ENCODE measurements at regions not wholly inside any gene's neighbourhood (a gene's known extent, or its start where the extent isn't known, plus 50 kb on each side); places are given as distances from the start of the nearest gene placed in this dataset.

DNA sequence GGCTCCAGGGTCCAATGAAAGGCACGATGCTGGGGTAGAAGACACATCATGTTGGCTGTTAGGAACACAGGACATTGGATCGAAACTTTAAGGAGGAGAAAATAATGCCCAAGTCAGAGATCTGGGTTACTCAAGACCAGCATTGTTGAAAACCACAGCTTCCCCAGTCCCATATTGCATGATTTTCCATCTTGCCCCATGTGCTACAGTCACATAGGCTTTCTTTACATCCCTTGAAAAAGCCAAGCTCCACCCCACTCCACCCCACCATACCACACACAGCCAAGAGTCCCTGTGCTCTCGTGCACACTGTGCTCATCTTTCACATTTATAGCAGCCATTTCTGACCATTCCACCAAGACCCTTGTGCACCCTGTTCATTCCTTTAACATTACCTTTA, 636.2 kb downstream of the DIAPH3 start:
- peak; percentile 10 for DNase-seq

DNA sequence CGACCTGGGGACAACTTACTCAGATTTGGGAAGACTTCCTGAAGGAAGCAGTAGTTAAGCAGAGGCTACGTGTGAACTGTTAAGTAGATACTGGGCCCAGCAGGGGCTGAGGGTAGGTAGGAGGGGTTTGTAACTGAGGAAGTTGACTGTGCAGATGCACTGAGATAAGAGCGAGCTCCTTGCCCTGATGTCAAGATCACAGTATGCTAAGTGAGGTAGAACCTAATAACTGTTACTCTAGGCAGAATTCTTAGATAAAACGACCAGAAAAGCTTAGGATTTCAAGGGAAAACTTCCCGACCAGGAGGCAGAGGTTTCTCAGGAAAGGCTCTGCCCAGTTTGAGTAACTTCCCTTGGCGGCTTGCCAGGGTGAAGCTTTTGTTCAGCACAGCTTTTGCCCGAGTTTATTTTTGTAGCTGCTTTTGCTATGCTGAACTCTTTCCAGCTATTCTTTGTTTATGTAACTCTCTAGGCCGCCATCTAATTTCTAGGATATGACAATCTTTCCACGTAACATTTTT, 632.1 kb downstream of the DIAPH3 start:
- peak; percentile 90 for DNase-seq

DNA sequence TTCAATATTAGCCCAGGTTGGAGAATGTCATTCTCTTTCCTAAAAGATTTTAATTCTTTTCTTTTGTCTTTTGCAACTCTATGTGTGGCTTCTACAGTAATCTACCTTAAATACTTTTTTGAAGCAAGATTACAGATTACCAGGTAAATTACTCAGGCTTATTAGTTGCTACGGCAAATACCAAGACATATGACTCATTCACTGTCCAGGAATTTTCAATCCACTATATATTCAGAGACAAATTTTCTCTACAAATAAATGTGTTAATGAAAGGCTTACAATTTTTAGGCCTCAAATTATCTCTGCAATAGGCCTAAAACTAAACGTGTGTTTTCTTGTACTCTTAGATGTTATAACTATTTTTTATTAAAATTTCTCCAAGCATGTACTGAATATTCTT, 631.3 kb downstream of the DIAPH3 start:
- no peak for DNase-seq

GRCh38 chr13:59533561-59534555, 629.9 kb downstream of the DIAPH3 start:
- DNase-seq: no peak

GRCh38 chr13:59534806-59535205, 628.9 kb downstream of the DIAPH3 start:
- DNase-seq: no peak

GRCh38 chr13:59537500-59537899, 626.2 kb downstream of the DIAPH3 start:
- DNase-seq: no peak

- DNase-seq: no peak
Observed at GRCh38 chr13:59538512-59538911, 625.2 kb downstream of the DIAPH3 start.

GRCh38 chr13:59542303-59542702, 621.4 kb downstream of the DIAPH3 start:
- DNase-seq: no peak

DNA sequence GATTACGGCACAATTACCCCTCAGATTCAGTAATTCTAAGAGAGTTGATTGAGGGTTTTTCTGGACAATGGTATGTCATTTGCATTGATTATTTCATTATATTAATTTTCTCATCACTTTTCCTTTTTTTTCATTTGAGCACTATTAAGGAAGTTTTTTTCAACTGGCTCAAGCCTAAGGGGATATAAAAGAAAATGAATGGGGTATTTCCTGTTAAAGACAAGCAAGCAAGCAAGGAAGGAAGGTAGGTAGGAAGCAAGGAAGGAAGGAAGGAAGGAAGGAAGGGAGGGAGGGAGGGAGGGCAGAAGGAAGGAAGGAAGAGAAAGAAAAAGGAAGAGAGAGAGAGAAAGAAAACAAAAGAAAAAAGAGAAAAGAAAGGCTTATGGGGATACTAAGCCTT, 620.3 kb downstream of the DIAPH3 start:
- no peak for DNase-seq

GRCh38 chr13:59545007-59545406, 618.7 kb downstream of the DIAPH3 start:
- DNase-seq: no peak

GRCh38 chr13:59546178-59546577, 617.5 kb downstream of the DIAPH3 start:
- DNase-seq: no peak

DNA sequence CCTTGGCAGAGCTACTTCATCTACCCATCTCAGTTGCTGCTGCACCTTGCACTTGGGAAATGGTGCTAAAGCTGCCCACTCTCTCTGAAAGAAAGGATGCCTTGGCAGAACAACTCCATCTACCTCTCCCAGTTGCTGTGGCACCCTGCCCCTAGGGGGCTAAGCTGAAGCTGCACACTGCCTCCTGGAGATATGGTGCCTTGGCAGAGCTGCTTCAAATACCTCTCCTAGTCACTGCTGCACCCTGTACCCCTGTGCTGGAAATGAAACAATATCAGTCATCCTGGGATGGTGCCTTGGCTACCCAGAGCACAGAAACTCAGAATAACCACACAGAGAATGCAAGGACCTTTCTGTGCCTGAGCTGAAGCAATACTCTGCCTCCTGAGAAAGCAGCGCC, 615.8 kb downstream of the DIAPH3 start:
- peak; percentile 7 for DNase-seq

DNA sequence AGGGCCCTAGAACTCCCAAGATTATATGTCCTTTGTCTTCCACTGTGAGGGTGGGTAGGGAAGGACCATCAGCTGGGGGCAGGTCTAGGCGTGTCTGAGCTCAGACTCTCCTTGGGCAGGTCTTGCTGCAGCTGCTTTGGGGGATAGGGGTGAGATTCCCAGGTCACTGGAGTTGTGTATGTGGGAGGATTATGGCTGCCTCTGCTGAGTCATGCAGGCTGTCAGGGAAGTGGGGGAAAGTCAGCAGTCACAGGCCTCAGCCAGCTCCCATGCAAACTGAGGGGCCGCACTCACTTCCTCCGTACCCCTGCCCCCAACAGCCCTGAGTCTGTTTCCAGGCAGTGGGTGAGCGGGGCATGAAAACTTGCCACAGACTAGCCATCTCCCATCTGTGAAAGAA, 600.8 kb downstream of the DIAPH3 start:
- no peak for DNase-seq

GRCh38 chr13:59566561-59566960, 597.2 kb downstream of the DIAPH3 start:
- DNase-seq: no peak

- no peak for DNase-seq
Observed at GRCh38 chr13:59568306-59568705, 595.4 kb downstream of the DIAPH3 start.

DNA sequence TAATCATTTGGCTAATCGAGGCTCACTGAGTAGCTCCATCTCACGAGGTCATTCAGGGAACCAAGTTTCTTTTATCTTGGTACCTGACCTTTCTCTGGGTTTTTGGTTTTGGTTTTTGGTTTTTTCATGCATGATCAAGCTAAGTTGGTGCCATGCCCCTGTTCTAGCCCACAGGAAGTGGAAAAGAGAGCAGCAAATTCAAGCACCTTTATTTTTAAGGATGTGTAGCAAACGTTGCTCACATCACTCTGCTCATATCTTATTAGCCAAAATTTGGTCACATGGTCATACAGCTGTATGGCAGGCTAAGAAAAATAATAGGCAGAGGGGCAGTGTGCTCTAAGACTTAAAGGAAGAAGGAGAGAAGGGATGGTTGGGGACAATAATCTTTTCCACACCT, 593.5 kb downstream of the DIAPH3 start:
- no peak for DNase-seq

DNA sequence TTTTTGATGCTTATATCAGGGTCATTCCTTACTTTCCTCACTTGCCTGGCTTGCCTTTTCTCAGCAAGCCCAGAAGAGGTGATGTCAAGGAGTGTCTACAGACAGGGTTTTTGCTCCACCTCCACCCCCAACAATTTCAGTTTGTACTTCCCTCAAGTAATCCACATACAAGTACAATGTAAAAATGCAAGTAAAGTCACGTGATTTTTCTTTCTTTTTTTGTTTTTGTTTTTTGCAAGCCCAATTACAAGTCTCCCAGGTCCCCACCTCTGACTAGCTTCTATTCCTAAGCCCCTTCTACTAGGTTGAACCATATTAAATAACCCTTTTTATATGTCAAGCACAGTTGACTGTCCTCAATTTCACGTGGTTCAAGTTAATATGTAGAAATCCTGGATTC, 579.6 kb downstream of the DIAPH3 start:
- no peak for DNase-seq

DNA sequence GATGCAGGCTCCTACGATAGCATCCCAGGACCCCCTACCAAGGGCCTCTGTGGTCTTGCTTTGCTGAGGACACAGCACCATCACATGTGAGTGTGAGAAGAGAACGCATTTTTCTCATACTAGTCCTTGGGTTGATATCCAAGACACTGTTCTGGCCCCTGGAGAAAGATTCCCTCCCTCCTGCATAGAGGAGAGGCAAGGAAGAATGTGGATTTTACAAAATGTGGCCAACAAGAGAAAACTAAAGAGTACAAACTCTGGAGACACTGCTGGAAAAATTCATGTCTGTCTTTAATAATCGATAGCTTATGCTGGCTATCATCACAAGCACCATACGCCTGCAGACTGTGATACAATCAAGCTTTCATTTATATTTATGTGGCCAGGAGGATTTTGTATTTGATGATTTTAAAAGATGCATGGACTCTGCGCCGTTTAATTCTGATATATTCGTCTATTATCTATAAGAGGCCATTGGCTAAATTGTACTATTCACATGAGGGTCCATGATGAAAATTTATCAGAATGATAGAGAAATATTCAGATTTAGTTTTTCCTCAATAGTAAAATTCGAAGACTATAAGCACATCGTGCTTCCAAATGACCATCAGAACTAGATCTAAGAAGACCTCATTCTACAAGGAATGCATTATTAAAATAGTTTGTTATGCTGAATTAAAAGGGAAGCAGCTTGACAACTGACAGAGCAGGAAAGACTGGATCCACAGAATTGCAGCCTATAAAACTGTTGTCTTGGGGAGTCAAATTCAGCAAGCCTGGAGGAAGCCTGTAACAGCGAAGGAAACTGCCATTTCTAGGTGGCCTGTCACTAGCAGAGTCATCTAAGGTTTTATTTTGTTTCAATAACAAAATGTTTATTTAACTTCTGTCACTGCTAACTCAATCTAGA, 578.7 kb downstream of the DIAPH3 start:
- DNase-seq: no peak

GRCh38 chr13:59587030-59587429, 576.7 kb downstream of the DIAPH3 start:
- DNase-seq: no peak

DNA sequence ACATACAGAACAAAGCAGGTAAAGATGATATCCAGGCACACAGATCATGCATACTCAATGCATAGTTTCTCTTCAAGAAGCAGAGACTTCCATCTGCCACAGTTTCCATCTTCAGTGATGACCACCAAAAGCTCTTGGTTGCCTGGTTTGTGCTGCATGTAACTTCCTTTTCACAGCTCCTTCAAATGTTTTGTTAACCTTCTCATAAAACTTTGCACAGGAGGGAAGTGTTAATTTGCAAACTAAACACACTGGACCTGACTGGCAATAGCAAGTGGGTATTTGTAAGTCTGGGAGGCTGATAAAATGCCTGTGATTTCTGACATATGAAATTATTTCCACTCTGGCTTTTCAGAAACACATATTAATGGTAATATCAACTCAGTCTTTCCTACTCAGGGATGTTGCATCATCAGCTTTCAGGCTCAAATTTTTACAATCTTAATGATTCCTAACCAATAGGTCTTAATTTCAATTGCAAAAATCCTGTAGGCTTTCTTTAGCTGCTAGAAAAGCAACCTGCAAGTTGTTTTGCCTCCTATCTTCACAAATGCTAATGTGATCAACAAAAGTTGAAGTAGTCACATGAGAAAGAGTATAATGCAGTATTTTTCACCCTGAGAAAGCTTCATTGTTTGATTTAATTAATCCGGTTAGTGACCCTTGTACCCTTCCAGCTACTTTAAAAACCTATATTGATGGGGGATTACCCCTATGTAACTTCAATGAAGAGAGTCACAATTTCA, 575.6 kb downstream of the DIAPH3 start:
- DNase-seq: no peak

GRCh38 chr13:59588717-59589067, 575.0 kb downstream of the DIAPH3 start:
- no peak for DNase-seq

- DNase-seq: no peak
Observed at GRCh38 chr13:59601993-59602392, 561.7 kb downstream of the DIAPH3 start.

DNA sequence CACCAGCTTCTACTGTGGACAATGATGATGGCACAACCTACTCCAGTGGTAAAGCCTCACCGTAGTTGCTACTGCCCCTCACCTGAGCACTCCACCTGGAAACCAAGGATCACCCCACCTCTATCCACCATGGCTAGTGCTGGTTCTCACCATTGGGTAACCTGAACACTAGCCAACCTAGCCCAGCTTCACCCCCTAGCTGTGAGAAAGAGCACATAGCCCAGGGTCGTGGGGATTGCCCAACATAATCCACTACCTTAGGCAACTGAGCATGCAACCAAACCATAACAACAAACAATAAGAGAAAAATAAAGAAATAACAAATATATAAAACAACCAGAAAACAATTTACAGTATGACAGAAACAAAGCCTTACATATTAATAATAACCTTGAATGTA, 560.1 kb downstream of the DIAPH3 start:
- no peak for DNase-seq
